Renal cortical epithelial cell (primary cell): ENCODE measurements at regions not wholly inside any gene's neighbourhood (a gene's known extent, or its start where the extent isn't known, plus 50 kb on each side); places are given as distances from the start of the nearest gene placed in this dataset.
"Not testable (repeated sequence)": the region's sequence is repeated elsewhere in the genome, so short reads cannot be mapped to it uniquely, and the experiment has no call there.

ENCODE experiments used
- DNase-seq: peaks from one replicate; pipeline ENCODE4 v3.0.0-alpha.2; 2011; ENCODE audit warnings: low read depth

GRCh38 chr5:176747670-176748072 lies 62.7 kb upstream of the UNC5A start:
- no peak for DNase-seq

- no peak for DNase-seq
Observed at GRCh38 chr5:176748073-176748966, 62.0 kb upstream of the UNC5A start.

- no peak for DNase-seq
Observed at GRCh38 chr5:176748967-176749935, 61.1 kb upstream of the UNC5A start.

DNA sequence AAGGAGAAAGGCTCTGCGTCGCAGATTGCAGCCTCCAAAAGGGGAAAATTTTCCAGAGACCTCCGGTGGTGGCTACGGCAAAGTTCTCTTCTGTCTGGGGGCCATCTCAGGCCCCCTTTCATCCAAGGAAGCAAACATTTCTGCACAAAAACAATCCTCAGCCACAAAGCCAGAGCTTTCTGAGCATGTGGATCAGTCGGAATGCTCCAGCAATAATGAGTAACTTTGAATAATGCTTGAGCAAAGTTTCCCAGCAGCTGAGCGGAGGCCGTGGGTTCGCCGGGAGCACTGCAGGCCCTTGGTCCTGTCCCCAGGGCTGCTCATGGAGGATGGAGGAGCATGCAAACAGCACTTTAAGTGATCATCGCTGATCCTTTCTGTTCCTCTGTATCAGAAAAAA lies 60.2 kb upstream of the UNC5A start:
- DNase-seq: no peak

DNA sequence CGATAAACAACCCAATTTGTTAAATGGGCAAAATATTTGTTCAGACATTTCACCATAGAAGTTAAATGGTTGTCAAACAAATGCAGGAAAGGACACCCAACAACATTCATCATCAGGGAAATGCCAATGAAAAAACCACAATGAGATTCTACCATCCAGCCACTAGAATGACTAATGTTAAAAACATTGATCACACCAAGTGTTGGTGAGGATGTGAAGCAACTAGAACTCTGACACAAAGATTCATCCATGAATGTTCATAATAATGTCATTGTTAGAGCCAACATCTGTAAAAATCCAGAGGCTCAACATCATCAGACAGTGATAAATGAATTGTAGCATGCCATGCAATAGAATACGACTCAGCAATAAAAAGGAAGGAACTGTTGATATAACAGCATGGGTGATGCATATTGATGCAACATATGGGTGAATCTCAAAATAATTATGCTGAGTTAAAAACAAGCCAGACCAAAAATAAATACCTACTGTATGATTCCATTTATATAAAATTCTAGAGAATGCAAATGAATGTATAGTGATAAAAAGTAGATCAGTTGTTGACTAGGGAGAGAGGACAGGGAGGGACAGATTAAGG lies 55.9 kb upstream of the UNC5A start:
- peak; percentile 13 for DNase-seq

- not testable (repeated sequence) for DNase-seq
Observed at GRCh38 chr5:176755593-176755992, 54.8 kb upstream of the UNC5A start.

- DNase-seq: not testable (repeated sequence)
Observed at GRCh38 chr5:176757569-176757968, 52.8 kb upstream of the UNC5A start.
